HG03045 (cell line): ENCODE measurements at regions not wholly inside any gene's neighbourhood (a gene's known extent, or its start where the extent isn't known, plus 50 kb on each side); places are given as distances from the start of the nearest gene placed in this dataset.

Source experiments
- ATAC-seq: cut with Tn5 transposase; IDR thresholded peaks from one replicate; pipeline ENCODE4 v1.9.1; 2021; ENCODE audit warnings: mild to moderate bottlenecking, moderate library complexity; ENCODE audit not compliant: unreplicated experiment

DNA sequence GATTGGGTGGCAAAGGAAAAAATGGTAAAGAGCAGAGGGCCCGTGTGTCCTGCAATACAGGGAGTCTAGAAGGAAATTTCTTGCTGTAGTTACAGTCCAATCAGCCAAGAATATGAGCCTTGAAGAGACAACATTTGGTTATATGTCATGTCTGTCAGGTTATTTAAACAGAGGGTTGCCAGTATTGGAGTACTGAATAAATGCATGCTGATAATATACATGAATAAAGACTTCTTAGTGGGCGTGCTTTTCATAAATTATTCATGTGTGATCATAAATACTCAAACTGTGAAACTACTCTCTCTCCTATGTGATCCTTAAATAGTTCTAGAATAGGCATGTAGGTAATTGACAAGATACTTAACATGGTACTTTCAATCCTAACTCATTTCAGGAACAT lies 249.0 kb downstream of the CRPPA start:
- ATAC-seq = no peak

DNA sequence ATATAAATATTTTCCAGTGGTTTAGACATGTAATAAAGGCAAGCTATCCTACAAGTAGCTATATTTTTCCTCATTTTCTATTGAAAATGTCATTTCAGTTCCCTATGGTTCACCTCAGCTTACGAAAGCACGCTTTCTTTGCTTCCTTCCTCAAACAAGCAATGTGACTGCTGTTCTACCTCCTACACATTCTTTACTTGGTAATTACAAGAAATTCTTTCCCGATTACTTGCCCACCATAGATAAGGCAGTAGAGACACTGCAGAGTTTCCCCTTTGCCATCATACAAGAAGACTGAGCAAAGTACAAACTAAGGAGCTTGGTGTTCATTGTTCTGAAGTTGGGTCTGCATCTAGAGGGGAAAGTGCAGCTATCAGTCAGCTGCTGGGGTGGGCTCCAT lies 249.4 kb downstream of the CRPPA start:
- ATAC-seq = no peak

DNA sequence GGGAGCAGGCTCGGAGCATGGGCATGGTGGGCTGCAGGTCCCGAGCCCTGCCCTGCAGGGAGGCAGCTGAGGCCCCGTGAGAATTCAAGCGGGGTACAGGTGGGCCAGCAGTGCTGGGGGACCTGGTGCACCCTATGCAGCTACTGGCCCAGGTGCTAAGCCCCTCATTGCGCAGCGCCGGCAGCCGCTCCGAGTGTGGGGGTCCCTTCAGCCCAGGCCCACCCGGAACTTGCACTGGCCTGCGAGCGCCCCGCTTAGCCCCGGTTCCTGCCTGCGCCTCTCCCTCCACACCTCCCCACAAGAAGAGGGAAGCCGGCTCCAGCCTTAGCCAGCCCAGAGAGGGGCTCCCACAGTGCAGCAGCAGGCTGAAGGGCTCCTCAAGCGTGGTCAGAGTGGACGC lies 250.7 kb downstream of the CRPPA start:
- no peak for ATAC-seq

DNA sequence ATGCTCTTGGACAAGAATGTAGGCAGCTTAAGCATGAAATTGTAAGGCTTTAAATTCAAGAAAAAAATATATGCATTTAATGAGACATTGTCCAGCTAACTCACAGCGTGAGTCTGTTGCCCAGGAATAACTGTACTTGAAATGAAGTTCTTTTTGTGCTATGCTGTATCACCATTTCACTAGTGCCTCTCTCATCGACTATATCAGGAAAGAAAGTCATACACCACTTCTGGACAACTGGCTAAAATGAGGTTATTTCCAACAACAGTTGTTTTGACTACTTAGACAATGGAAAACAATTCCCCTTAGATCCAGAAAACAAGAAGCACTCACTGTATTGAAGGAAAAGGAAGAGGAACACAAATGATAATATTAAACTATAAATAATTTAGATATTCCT lies 251.8 kb downstream of the CRPPA start:
- no peak for ATAC-seq

DNA sequence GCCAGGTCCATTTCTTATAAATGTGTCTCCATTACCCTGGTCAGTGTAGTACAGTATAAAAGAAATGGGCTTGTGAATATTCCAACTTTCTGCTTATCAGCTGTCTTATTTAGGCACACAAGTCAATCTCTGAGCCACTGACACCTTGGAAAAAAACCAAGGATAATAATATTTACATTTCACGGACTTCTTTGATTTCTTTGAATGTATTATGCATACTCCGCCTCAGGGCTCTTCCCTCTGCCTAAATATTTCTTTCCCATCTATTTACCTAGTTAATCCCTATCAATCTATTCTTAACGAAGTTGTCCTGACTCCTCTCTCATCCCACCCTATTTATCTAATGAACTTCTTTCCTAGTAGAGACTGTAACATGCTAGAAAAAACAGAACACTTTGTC lies 253.8 kb downstream of the CRPPA start:
- ATAC-seq = no peak

DNA sequence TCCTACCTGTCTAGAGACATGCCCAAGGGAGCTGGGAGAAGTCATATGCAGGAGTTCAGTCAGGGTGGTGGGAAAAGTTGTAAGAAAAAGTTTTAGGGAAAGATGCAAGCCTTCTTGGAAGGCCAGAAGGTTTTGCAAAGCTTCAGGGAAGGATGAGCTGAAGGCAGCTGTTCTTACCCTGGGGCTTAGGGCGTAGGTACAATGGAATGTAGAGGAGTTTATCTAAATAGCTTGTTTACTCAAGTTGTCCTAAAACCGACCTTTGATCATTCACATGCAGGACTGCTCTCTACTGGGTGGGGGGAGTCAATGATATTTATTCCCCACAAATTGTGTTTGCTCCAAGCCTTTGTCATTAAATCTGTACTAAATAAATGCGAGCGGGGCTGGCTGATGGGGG lies 277.0 kb downstream of the CRPPA start:
- ATAC-seq = no peak

DNA sequence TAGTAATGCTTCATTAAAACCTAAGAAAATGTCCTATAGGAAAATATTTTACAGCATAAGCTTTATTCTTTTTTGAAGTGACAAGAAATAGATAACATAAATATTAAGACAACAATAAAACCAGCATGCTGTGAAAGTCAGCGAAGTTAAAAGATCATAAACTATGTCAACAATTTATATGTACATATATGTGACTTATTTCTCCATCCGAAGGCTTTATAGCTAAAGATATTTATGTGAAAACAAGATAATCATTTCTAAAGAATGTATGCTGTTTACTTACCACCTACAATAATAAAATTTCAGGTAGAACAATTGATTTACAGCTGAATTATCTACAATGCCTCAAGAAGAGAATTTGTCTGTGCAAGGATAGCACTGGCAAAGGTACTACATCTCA lies 283.4 kb downstream of the CRPPA start:
- ATAC-seq = no peak

DNA sequence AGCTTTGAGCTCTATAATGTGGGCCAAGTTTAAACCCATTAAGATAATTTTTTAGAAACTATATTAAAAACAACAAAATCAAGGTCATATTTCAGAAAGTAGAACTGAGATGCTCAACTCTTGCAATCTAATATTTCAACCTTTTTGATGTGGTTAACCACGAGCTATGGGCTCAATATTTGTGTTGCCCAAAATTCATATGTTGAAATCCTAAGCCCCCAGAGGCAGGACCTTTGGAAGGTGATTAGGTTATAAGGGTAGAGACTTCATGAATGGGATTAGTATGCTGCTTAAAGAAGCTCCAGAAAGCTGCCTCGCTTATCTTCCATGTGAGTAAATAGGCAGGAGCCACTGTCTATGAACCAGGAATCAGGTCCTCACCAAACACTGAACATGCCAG lies 284.4 kb downstream of the CRPPA start:
- ATAC-seq = no peak

DNA sequence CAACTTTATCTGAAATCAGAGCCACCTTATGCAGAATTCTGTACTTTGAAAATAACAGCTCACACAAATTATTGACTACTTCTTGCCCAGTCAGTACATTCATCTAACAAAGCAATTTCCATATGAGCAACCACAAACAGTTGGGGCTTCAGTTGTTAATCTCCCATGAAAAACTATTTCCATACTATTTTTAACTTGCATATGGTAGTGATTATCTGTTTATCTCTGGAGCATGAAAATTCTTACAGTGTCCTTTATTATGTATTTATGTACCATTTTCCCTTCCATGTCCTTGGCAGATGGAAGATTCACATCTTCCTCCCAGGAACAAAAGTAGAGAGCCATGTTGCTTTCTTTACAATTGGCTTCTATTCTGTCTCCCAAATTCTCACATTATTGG lies 285.7 kb downstream of the CRPPA start:
- ATAC-seq = no peak

DNA sequence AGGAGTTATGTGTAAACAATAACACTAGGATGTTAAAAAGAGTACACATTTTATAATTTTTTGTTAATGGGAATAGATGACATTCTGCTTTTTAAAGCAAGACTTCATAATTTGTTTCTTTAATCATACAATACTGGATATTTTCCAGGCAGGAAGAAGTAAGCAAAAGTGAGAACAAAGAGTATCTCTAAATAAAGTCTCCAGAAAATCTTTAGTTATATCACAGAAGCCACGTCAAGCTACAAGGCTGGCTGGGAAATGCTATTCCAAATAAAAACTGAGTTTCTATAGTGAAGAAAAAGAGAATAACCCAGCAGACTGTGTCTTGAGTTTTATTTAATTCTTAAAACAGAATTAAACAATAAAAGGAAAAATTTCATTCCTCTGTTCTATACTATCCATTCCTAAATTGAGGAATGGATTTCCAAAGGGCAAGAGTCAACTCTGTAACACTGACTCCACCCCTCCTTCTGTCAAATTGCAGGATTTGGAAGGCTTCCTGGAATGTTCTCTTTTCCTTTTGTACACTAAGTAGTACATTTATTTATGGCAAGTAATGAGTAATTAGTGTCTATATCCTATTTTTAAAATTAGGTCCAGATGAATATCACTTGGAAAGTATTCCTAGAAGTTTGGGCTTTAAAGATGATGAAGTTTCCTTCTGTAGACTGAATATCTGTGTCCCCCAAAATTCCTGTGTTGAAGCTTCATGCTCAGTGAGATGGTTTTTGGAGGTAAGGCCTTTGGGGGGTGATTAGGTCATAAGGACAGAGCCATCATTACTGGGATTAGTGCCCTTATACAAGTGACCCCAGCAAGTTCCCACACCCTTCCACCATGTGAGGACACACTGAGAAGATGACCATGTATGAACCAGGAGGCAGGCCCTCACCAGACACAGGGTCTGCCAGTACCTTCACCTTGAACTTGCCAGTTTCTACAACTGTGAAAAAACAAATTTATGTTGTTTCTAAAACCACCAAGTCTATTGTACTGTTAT lies 290.9 kb downstream of the CRPPA start:
- no peak for ATAC-seq

DNA sequence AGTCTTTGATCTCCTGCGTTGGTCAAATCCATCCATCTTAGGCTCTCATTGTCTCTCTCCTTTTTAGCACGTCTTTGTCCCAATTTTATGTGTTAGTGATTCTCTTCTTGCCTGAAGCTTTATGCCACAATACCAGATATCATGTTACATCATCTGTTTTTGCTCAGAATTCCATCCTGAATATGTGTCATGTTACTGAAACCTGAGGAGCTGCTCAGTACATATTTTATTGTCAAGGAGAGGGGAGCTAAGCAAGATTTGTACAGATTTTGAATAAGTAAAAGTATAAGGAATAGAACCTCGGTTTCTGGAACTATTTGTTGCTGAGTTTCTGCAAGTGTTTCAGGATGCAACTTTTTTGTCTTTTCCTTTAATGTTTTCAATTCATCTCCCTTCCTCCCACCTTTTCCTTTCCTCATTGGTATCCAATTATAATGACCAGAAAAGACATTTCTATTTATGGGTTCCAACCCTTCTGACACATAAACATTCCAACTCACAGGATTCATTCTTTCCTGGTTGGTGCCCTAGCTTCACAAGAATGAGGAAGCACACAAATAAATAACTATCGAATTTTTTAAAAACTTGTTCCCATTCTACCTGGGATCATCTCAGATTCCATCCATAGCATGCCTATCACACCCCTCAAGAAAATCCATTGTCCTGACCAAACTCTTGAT lies 291.8 kb downstream of the CRPPA start:
- ATAC-seq = no peak

DNA sequence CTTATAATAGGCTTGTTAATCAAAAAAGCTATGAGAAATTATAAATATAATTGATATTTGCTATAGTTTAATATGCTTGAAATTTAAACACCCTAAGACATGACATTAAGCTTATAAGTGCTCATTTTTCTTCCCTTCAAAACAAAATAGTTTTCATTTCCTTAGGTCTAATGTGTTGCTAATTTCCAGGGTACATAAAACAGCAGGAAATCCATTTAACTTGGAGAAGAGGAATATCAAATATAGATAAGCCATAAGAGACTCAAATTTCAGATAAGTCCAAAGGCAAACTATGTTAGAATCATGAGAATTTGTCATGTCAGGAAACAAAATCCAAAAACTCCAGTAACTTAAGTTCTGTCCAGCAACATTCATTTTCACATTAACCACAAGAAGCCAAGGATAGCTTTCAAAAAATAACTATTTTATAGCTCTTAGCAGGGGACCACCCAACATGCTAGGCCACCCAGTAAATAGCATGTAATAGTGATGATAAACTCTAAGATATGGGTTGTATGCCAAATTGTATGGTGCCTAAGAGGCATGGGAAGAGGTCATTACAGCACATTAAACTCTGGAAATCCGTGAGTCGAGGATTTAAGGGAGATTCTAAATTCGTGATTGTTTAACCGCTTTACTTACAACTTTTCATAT lies 298.1 kb downstream of the CRPPA start:
- ATAC-seq = no peak

DNA sequence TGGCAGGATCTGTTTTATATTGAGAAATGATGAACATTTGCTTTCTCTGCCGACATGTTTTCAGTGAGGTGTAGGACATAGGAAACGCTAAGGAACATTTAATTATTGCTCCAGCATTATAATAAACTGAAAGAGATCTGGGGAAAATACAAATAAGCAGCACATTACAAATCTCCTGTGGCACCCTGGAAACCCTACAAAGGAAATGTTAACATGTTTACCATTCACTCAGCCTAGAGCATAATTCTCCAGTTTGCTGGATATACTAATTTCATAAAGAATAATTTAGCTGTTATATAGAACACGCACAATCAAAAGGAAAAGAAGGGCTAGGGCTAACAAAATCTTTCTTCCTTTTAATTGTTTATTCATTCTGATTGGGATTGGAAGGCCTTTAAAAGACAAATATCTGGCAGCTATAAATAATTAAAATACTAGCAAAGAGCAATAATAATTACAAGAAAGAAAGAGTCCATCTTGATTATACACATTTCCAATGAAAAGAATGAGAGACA lies 299.4 kb downstream of the CRPPA start:
- ATAC-seq = no peak

DNA sequence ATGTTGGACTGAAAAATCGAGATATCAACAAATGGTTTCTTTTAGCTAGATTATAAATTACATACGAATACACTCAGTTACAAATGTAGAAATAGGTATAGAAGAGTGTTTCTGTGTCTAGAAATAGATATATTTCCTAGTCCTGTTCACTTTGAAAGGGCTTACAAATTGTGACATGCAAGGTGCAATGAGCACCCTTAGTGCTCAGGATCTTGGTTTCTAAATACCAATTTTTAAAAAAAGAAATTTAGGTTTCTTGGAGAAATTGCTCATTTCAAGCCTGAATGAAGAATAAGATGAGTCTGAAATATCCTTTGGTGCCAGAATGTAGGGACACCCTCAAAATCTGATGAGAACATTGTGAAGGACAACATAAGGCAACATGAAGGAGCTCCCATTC lies 306.0 kb downstream of the CRPPA start:
- ATAC-seq = no peak

DNA sequence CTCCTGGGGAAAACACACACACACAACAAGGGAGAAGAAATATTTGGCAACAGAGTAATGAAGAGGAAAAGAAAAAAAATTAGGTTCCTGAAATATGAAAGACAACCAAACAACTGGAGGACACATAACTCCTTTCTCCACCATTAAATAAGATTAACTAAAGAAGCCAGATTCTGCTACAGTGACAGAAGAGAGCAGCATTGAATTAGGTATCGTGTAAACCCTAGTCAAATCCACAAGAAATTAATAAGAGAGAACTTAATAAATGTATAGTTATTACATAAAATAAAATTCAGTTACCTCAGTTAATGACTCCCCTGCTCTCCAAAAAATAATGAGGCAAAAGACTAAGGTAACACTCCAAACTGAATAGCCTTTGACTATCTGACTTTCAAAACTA lies 306.7 kb downstream of the CRPPA start:
- no peak for ATAC-seq

DNA sequence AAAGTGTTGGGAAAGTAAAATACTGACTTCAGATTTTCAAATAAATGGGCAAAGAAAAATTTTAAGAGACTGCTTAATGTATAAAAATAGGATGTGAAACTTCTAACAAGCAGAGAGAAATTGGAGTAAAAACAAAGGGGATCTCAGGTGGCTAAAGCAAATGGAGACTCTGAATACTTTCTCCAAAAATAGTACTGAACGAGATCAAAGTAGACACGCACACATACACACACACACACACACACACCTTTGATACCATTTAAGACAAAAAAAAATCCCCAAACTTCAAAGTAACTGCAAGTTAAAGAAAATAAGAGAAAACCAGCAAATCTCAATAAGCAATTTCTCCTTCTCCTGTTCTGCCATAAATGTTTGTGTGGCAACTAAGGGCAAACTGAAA lies 307.3 kb downstream of the CRPPA start:
- no peak for ATAC-seq

DNA sequence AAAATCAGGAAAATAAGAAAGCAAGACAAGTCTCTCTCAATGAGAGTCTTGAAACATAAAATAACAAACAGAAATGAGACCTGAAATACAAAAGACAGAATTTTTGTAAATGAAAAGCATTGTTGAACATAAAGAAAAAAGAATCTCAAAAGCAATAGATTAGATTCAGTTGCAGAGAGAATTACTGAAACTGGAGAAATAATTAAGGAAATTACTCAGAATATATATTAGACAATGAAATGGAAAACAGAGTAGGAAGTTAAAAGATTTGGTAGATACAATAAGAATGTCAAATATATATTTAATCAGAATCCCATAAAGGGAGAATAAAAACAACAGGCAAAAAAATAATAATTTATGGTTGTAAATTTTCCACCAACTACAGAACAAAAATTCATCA lies 308.3 kb downstream of the CRPPA start:
- no peak for ATAC-seq

DNA sequence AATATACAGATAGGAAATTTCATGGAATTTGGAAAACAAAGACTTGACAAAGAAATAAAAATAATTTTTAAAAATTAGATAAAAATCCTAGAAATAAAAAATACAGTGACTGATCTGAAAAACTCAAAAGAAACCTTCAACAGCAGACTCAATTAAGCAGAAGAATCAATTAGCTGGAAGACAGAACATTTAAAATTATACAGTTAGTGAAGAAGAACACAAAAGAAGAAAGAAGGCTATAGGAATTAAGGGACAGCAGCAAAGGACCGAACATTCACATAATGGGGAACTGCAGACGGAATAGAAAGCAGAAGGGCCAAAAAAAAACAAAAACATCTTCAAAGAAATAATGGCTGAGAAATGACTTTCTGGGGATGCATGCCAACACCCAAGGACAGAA lies 314.5 kb downstream of the CRPPA start:
- no peak for ATAC-seq

DNA sequence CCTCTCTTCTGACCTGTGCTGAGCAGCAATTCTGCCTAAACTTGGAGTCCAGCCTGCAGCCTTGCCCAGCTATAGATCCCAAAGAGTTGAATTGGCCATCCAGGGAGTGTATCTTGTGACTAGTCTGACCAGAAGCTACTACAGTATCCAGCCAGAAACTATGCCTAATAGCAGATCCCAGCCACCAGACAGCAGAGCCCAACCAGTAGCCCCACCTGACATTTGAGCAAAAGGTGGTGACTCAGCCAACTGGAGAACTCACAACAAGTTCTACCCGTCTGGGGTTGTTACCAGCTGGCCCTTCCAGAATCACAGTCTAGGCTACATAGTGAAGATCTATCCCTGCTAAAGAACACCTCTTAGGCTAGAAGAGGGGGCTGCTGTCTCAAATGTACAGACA lies 315.0 kb downstream of the CRPPA start:
- no peak for ATAC-seq

DNA sequence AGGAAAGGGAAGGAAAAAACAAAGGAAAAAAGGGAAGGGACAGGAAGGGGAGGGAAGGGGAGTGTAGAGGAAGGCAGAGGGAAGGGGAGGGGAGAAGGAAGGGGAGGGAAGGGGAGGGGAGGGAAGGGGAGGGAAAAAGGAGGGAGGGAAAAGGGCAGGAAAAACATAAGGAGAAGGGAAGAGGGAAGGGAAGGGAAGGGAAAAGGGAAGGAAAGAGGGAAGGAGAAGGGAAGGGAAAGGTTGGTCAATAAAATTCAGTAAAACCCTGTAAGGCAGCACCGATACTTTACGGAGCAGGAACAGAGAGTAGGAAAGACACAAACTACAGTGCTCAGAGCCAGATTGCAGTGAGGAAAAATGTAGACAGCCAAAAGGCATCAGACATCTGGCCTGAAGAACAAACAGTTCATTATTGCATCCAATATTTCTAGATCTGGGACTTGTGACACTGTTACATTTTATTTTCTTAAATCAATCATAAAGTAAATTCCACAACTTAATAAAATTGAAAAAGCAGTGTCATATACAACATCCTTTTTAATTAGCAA lies 322.0 kb downstream of the CRPPA start:
- no peak for ATAC-seq

DNA sequence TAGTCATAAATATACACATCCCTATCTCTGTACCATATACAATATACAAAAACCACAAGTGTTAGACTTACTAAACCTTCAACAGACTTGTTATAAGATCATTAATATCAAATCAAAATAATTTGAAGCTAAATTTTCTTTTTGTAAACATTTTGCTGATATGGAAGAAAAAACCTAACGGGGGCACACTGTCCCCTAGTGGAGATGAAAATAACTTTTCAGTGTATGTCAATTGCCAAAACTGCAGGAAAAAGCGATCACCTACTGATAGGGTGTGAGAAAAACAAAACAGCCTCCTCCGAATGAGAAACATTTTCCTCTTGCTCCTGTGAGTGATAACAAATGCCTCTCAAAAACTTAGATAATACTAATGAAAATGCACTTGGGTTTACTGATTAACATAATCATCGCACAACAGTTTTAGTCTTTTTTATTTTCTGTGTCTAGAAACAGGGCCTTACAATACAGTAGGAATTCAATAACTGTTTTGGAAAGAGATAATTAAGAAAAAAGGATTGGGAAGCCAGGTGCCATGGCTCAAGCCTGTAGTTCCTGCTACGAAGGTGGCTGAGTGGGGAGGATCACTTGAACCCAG lies 322.7 kb downstream of the CRPPA start:
- no peak for ATAC-seq
